ENCODE measurements at regions not wholly inside any gene's neighbourhood (a gene's known extent, or its start where the extent isn't known, plus 50 kb on each side); places are given as distances from the start of the nearest gene placed in this dataset.

- no peak for ATAC-seq
- Mint-ChIP-seq H3K4me1 (ENCODE audit: low read depth) (no peaks in the 10 kb centered on the region), H3K27me3 (peaks cover 1% of the 10 kb centered on the region), H3K4me3 (no peak overlapping the region), H3K27ac (no peak overlapping the region), H3K9me3 (no peaks in the 10 kb centered on the region), H3K36me3 (ENCODE audit: low read depth) (no peaks in the 10 kb centered on the region)
- ChIA-PET CTCF (no interaction called here), POLR2A (no interaction called here)
- DNase-seq, result no peak
- no peak for TF ChIP-seq CTCF (IDR thresholded peaks at IDR 0.05)
- intact Hi-C loops (cut with micrococcal nuclease), result no loop called here
Measured at GRCh38 chr14:25239170-25239569, 189.2 kb upstream of the STXBP6 start.

GRCh38 chr14:25237845-25238244 lies 187.9 kb upstream of the STXBP6 start:
- ATAC-seq (no peak), DNase-seq (no peak)
- Mint-ChIP-seq H3K4me1 (ENCODE audit: low read depth) (no peaks in the 10 kb centered on the region), H3K9me3 (no peaks in the 10 kb centered on the region), H3K36me3 (ENCODE audit: low read depth) (no peaks in the 10 kb centered on the region), H3K4me3 (no peak overlapping the region), H3K27me3 (no peaks in the 10 kb centered on the region), H3K27ac (no peak overlapping the region)
- intact Hi-C loops (cut with micrococcal nuclease), result no loop called here
- no peak for TF ChIP-seq CTCF (IDR thresholded peaks at IDR 0.05)
- CTCF ChIA-PET, result interaction anchor here (1.1 to 1.2 kb wide), 2 partner anchors 13 to 528 kb away, joined by 3 read pairs; no protein-coding TSS in a partner anchor
- POLR2A ChIA-PET, result no interaction called here

- CTCF ChIA-PET, result no interaction called here
- intact Hi-C loops (cut with micrococcal nuclease), result no loop called here
- Mint-ChIP-seq H3K4me3 (no peak overlapping the region), H3K36me3 (ENCODE audit: low read depth) (no peaks in the 10 kb centered on the region), H3K4me1 (ENCODE audit: low read depth) (no peaks in the 10 kb centered on the region), H3K27ac (no peak overlapping the region), H3K9me3 (no peaks in the 10 kb centered on the region), H3K27me3 (no peaks in the 10 kb centered on the region)
- POLR2A ChIA-PET, result no interaction called here
- DNase-seq, result no peak
- ATAC-seq, result no peak
- no peak for TF ChIP-seq CTCF (IDR thresholded peaks at IDR 0.05)
Measured at GRCh38 chr14:25233613-25234012, 183.7 kb upstream of the STXBP6 start.

GRCh38 chr14:25231004-25231403 lies 181.1 kb upstream of the STXBP6 start:
- TF ChIP-seq CTCF (IDR thresholded peaks at IDR 0.05), result no peak
- ChIA-PET CTCF (no interaction called here), POLR2A (no interaction called here)
- H3K9me3 Mint-ChIP-seq, result no peaks in the 10 kb centered on the region
- no peaks in the 10 kb centered on the region for H3K4me1 Mint-ChIP-seq (ENCODE audit: low read depth)
- no peak overlapping the region for H3K4me3 Mint-ChIP-seq
- H3K27ac Mint-ChIP-seq, result no peak overlapping the region
- H3K27me3 Mint-ChIP-seq, result peaks cover 2% of the 10 kb centered on the region
- no peak for ATAC-seq
- intact Hi-C loops (cut with micrococcal nuclease), result no loop called here
- no peaks in the 10 kb centered on the region for H3K36me3 Mint-ChIP-seq (ENCODE audit: low read depth)
- DNase-seq, result no peak

GRCh38 chr14:25226214-25226613 lies 176.3 kb upstream of the STXBP6 start:
- no peak for TF ChIP-seq CTCF (IDR thresholded peaks at IDR 0.05)
- intact Hi-C loops (cut with micrococcal nuclease), result no loop called here

More at GRCh38 chr14:25226214-25226613, 176.3 kb upstream of the STXBP6 start:
- peaks cover 2% of the 10 kb centered on the region for H3K27me3 Mint-ChIP-seq
- CTCF ChIA-PET, result interaction anchor here (1.0 kb wide), 1 partner anchor 181 kb away, joined by 3 read pairs; no protein-coding TSS in a partner anchor
- H3K36me3 Mint-ChIP-seq (ENCODE audit: low read depth), result no peaks in the 10 kb centered on the region
- H3K27ac Mint-ChIP-seq, result no peak overlapping the region
- no peak overlapping the region for H3K4me3 Mint-ChIP-seq
- H3K9me3 Mint-ChIP-seq, result no peaks in the 10 kb centered on the region
- ATAC-seq, result no peak
- POLR2A ChIA-PET, result no interaction called here
- DNase-seq, result no peak
- H3K4me1 Mint-ChIP-seq (ENCODE audit: low read depth), result no peaks in the 10 kb centered on the region
